ENCODE measurements at regions not wholly inside any gene's neighbourhood (a gene's known extent, or its start where the extent isn't known, plus 50 kb on each side); places are given as distances from the start of the nearest gene placed in this dataset.
A peak's percentile ranks its signal among the peaks of the same experiment; 100 is the strongest.
"Not testable (repeated sequence)": the region's sequence is repeated elsewhere in the genome, so short reads cannot be mapped to it uniquely, and the experiment has no call there.

GRCh38 chr9:109981091-109981490, 201.1 kb downstream of the PALM2AKAP2 start:
- H3K27me3 Mint-ChIP-seq, result peaks cover 2% of the 10 kb centered on the region

GRCh38 chr9:109986521-109986991, 206.6 kb downstream of the PALM2AKAP2 start:
- peaks cover 6% of the 10 kb centered on the region for H3K36me3 Mint-ChIP-seq (ENCODE audit: low read depth)
- peaks cover 2% of the 10 kb centered on the region for H3K27me3 Mint-ChIP-seq
- ChIA-PET POLR2A (interaction anchor here (0.8 to 1.4 kb wide), 3 partner anchors 19 to 79 kb away, joined by 3 to 7 read pairs (median 3); no protein-coding TSS in a partner anchor), CTCF (no interaction called here)
- no peak for DNase-seq
- H3K27ac Mint-ChIP-seq, result no peak overlapping the region
- peaks cover 12% of the 10 kb centered on the region for H3K4me1 Mint-ChIP-seq
- no peak overlapping the region for H3K4me3 Mint-ChIP-seq
- peaks cover 19% of the 10 kb centered on the region for H3K9me3 Mint-ChIP-seq

More at GRCh38 chr9:109981091-109981490, 201.1 kb downstream of the PALM2AKAP2 start:
- Mint-ChIP-seq H3K4me3 (no peak overlapping the region), H3K4me1 (peaks cover 9% of the 10 kb centered on the region), H3K36me3 (ENCODE audit: low read depth) (no peaks in the 10 kb centered on the region), H3K9me3 (no peaks in the 10 kb centered on the region), H3K27ac (no peak overlapping the region)
- POLR2A ChIA-PET, result no interaction called here
- CTCF ChIA-PET, result no interaction called here
- no peak for DNase-seq

- Mint-ChIP-seq H3K4me3 (no peak overlapping the region), H3K4me1 (peaks cover 12% of the 10 kb centered on the region), H3K36me3 (ENCODE audit: low read depth) (peaks cover 6% of the 10 kb centered on the region), H3K27ac (no peak overlapping the region), H3K27me3 (no peaks in the 10 kb centered on the region), H3K9me3 (peaks cover 21% of the 10 kb centered on the region)
- CTCF ChIA-PET, result no interaction called here
- DNase-seq, result no peak
- POLR2A ChIA-PET, result no interaction called here
Measured at GRCh38 chr9:109989296-109989695, 209.3 kb downstream of the PALM2AKAP2 start.

- no peak for DNase-seq
- Mint-ChIP-seq H3K9me3 (peaks cover 26% of the 10 kb centered on the region), H3K27ac (no peak overlapping the region), H3K4me3 (no peak overlapping the region), H3K4me1 (peaks cover 12% of the 10 kb centered on the region), H3K27me3 (no peaks in the 10 kb centered on the region), H3K36me3 (ENCODE audit: low read depth) (peaks cover 6% of the 10 kb centered on the region)
- ChIA-PET POLR2A (no interaction called here), CTCF (no interaction called here)
Measured at GRCh38 chr9:109990541-109990940, 210.5 kb downstream of the PALM2AKAP2 start.

- Mint-ChIP-seq H3K9me3 (peaks cover 26% of the 10 kb centered on the region), H3K36me3 (ENCODE audit: low read depth) (peaks cover 5% of the 10 kb centered on the region), H3K4me1 (peaks cover under 1% of the 10 kb centered on the region), H3K27me3 (no peaks in the 10 kb centered on the region), H3K4me3 (no peak overlapping the region), H3K27ac (no peak overlapping the region)
- POLR2A ChIA-PET, result no interaction called here
- CTCF ChIA-PET, result no interaction called here
- no peak for DNase-seq
Measured at GRCh38 chr9:109992293-109992692, 212.3 kb downstream of the PALM2AKAP2 start.

GRCh38 chr9:109993250-109993978, 213.4 kb downstream of the PALM2AKAP2 start:
- H3K4me3 Mint-ChIP-seq, result no peak overlapping the region
- no peaks in the 10 kb centered on the region for H3K4me1 Mint-ChIP-seq
- no peaks in the 10 kb centered on the region for H3K27me3 Mint-ChIP-seq
- no peak for DNase-seq
- peaks cover 18% of the 10 kb centered on the region for H3K9me3 Mint-ChIP-seq
- CTCF ChIA-PET, result interaction anchor here (0.7 kb wide), 1 partner anchor 9 kb away, joined by 4 read pairs; no protein-coding TSS in a partner anchor
- H3K27ac Mint-ChIP-seq, result no peak overlapping the region
- POLR2A ChIA-PET, result interaction anchor here (0.5 kb wide), 1 partner anchor 90 kb away, joined by 3 read pairs; no protein-coding TSS in a partner anchor
- H3K36me3 Mint-ChIP-seq (ENCODE audit: low read depth), result no peaks in the 10 kb centered on the region

- H3K9me3 Mint-ChIP-seq, result peaks cover 14% of the 10 kb centered on the region
- no peak overlapping the region for H3K27ac Mint-ChIP-seq
- ChIA-PET POLR2A (no interaction called here), CTCF (no interaction called here)
- H3K27me3 Mint-ChIP-seq, result no peaks in the 10 kb centered on the region
- no peak for DNase-seq
- H3K4me3 Mint-ChIP-seq, result no peak overlapping the region
- no peaks in the 10 kb centered on the region for H3K36me3 Mint-ChIP-seq (ENCODE audit: low read depth)
- H3K4me1 Mint-ChIP-seq, result no peaks in the 10 kb centered on the region
Measured at GRCh38 chr9:109994141-109994540, 213.8 kb downstream of the C9orf152 start.

- H3K27me3 Mint-ChIP-seq, result peaks cover 2% of the 10 kb centered on the region
- H3K4me1 Mint-ChIP-seq, result no peaks in the 10 kb centered on the region
- ChIA-PET CTCF (no interaction called here), POLR2A (no interaction called here)
- no peak overlapping the region for H3K27ac Mint-ChIP-seq
- no peak for DNase-seq
- peaks cover 3% of the 10 kb centered on the region for H3K36me3 Mint-ChIP-seq (ENCODE audit: low read depth)
- peaks cover 12% of the 10 kb centered on the region for H3K9me3 Mint-ChIP-seq
- H3K4me3 Mint-ChIP-seq, result no peak overlapping the region
Measured at GRCh38 chr9:109996936-109997580, 210.9 kb downstream of the C9orf152 start.

- peaks cover 3% of the 10 kb centered on the region for H3K36me3 Mint-ChIP-seq (ENCODE audit: low read depth)
- H3K9me3 Mint-ChIP-seq, result peaks cover 12% of the 10 kb centered on the region
- H3K27me3 Mint-ChIP-seq, result peaks cover 2% of the 10 kb centered on the region
- POLR2A ChIA-PET, result no interaction called here
- H3K4me1 Mint-ChIP-seq, result no peaks in the 10 kb centered on the region
- CTCF ChIA-PET, result no interaction called here
- no peak overlapping the region for H3K4me3 Mint-ChIP-seq
- H3K27ac Mint-ChIP-seq, result no peak overlapping the region
- no peak for DNase-seq
Measured at GRCh38 chr9:109997682-109998081, 210.3 kb downstream of the C9orf152 start.

- Mint-ChIP-seq H3K9me3 (peaks cover 16% of the 10 kb centered on the region), H3K27ac (peak overlapping the region; percentile 78), H3K4me3 (peak overlapping the region; percentile 46), H3K4me1 (peaks cover 25% of the 10 kb centered on the region), H3K36me3 (ENCODE audit: low read depth) (peaks cover 21% of the 10 kb centered on the region)
- ChIA-PET CTCF (interaction anchor here (1.2 kb wide), 1 partner anchor 98 kb away, joined by 3 read pairs; no protein-coding TSS in a partner anchor), POLR2A (interaction anchor here (0.7 to 2.9 kb wide), 3 partner anchors 37 to 251 kb away, joined by 3 to 8 read pairs (median 3); partner anchors contain the start of gene TXN)
- DNase-seq, result peak; percentile 83
- H3K27me3 Mint-ChIP-seq, result not testable (repeated sequence)
Measured at GRCh38 chr9:110005521-110005920, 202.4 kb downstream of the C9orf152 start.

- ChIA-PET CTCF (interaction anchor here (0.6 to 1.2 kb wide), 4 partner anchors 10 to 142 kb away, joined by 3 to 8 read pairs (median 3); no protein-coding TSS in a partner anchor), POLR2A (interaction anchor here (2.9 kb wide), 1 partner anchor 43 kb away, joined by 8 read pairs; no protein-coding TSS in a partner anchor)
- H3K4me1 Mint-ChIP-seq, result peaks cover 25% of the 10 kb centered on the region
- H3K27ac Mint-ChIP-seq, result no peak overlapping the region
- peaks cover 3% of the 10 kb centered on the region for H3K27me3 Mint-ChIP-seq
- DNase-seq, result no peak
- peaks cover 18% of the 10 kb centered on the region for H3K36me3 Mint-ChIP-seq (ENCODE audit: low read depth)
- H3K4me3 Mint-ChIP-seq, result no peak overlapping the region
- peaks cover 13% of the 10 kb centered on the region for H3K9me3 Mint-ChIP-seq
Measured at GRCh38 chr9:110006657-110007056, 201.3 kb downstream of the C9orf152 start.

GRCh38 chr9:110007477-110008270, 200.3 kb downstream of the C9orf152 start:
- peaks cover 25% of the 10 kb centered on the region for H3K4me1 Mint-ChIP-seq
- POLR2A ChIA-PET, result interaction anchor here (0.9 to 2.9 kb wide), 2 partner anchors 16 to 42 kb away, joined by 3 to 8 read pairs; no protein-coding TSS in a partner anchor
- H3K9me3 Mint-ChIP-seq, result peaks cover 13% of the 10 kb centered on the region
- peaks cover 6% of the 10 kb centered on the region for H3K27me3 Mint-ChIP-seq
- peaks cover 18% of the 10 kb centered on the region for H3K36me3 Mint-ChIP-seq (ENCODE audit: low read depth)
- H3K4me3 Mint-ChIP-seq, result no peak overlapping the region
- no peak overlapping the region for H3K27ac Mint-ChIP-seq
- CTCF ChIA-PET, result interaction anchor here (0.9 kb wide), 1 partner anchor 9 kb away, joined by 3 read pairs; no protein-coding TSS in a partner anchor
- no peak for DNase-seq

- peaks cover 7% of the 10 kb centered on the region for H3K27me3 Mint-ChIP-seq
- peaks cover 6% of the 10 kb centered on the region for H3K9me3 Mint-ChIP-seq
- ChIA-PET CTCF (no interaction called here), POLR2A (no interaction called here)
- no peak overlapping the region for H3K4me3 Mint-ChIP-seq
- DNase-seq, result no peak
- H3K27ac Mint-ChIP-seq, result no peak overlapping the region
- peaks cover 25% of the 10 kb centered on the region for H3K4me1 Mint-ChIP-seq
- H3K36me3 Mint-ChIP-seq (ENCODE audit: low read depth), result peaks cover 10% of the 10 kb centered on the region
Measured at GRCh38 chr9:110008663-110009062, 199.3 kb downstream of the C9orf152 start.
